Retinal pigment epithelial cell (primary cell): ENCODE measurements at regions not wholly inside any gene's neighbourhood (a gene's known extent, or its start where the extent isn't known, plus 50 kb on each side); places are given as distances from the start of the nearest gene placed in this dataset.
A peak's percentile ranks its signal among the peaks of the same experiment; 100 is the strongest.
"Not testable (repeated sequence)": the region's sequence is repeated elsewhere in the genome, so short reads cannot be mapped to it uniquely, and the experiment has no call there.

Source experiments
- DNase-seq: peaks from one replicate; pipeline ENCODE4 v3.0.0-alpha.2; 2010; ENCODE audit warnings: low read depth
- H3K4me3 ChIP-seq: 2 replicates; pipeline ENCODE4 v1.5.1; 2011; ENCODE audit warnings: mild to moderate bottlenecking, low read length, control low read depth, moderate library complexity
- TF ChIP-seq, protein P1 (sequence below): conservative IDR thresholded peaks from 2 replicates; pipeline ENCODE4 v1.5.1; 2011; ENCODE audit warnings: low read depth, low read length, control low read depth, inconsistent platforms

- TF ChIP-seq, protein P1, sequence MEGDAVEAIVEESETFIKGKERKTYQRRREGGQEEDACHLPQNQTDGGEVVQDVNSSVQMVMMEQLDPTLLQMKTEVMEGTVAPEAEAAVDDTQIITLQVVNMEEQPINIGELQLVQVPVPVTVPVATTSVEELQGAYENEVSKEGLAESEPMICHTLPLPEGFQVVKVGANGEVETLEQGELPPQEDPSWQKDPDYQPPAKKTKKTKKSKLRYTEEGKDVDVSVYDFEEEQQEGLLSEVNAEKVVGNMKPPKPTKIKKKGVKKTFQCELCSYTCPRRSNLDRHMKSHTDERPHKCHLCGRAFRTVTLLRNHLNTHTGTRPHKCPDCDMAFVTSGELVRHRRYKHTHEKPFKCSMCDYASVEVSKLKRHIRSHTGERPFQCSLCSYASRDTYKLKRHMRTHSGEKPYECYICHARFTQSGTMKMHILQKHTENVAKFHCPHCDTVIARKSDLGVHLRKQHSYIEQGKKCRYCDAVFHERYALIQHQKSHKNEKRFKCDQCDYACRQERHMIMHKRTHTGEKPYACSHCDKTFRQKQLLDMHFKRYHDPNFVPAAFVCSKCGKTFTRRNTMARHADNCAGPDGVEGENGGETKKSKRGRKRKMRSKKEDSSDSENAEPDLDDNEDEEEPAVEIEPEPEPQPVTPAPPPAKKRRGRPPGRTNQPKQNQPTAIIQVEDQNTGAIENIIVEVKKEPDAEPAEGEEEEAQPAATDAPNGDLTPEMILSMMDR = no peak
- no peak for DNase-seq
- H3K4me3 ChIP-seq = no peak overlapping the region
Measured at GRCh38 chr2:155980941-155981560, 351.5 kb downstream of the NR4A2 start.

DNA sequence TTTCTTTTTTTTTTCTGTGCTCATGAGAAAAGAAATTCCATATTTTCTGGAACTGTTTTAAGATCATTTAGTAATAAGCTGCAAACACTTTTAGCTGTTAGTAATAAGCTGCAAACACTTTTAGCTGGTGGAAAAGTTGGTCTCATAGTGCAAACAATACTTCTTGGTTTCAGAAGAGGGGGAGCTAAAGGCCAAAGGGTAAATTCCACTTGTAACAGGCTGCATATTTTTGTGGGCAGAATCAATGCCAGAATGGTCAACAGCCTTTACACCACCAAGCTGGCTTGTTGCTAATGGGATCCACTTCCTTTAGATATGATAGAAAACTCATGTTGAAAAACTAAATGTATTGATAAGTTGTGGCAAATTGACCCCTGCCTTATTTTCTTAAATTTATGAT, 356.8 kb downstream of the NR4A2 start:
- TF ChIP-seq, protein P1 = no peak
- DNase-seq = peak; percentile 56
- H3K4me3 ChIP-seq = no peak overlapping the region

DNA sequence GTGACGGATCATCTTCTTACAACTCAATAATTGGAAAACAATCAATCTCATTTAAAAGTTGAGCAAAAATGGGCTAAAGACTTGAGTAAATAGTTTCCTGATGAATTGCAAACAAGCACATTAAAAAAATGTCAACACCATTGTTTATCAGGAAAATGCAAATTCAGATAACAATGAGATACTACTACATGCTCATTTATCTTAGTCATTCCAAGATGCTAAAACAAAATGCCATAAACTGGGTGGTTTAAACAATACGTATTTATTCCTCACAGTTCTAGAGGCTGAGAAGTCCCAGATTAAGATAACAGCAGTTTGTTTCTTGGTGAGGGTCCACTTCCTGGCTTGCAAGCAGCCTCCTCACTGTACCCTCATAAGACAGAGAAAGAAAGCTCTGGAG, 359.6 kb downstream of the NR4A2 start:
- no peak for DNase-seq
- TF ChIP-seq, protein P1 = no peak

DNA sequence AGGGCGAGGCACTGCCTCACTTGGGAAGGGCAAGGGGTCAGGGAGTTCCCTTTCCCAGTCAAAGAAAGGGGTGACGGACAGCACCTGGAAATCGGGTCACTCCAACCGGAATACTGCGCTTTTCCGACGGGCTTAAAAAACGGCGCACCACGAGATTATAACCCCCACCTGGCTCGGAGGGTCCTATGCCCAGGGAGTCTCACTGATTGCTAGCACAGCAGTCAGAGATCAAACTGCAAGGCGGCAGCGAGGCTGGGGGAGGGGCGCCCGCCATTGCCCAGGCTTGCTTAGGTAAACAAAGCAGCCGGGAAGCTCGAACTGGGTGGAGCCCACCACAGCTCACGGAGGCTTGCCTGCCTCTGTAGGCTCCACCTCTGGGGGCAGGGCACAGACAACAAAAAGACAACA, 366.5 kb downstream of the NR4A2 start:
- H3K4me3 ChIP-seq, DNase-seq: not testable (repeated sequence)

More for the DNA sequence above, 359.6 kb downstream of the NR4A2 start:
- H3K4me3 ChIP-seq = no peak overlapping the region

DNA sequence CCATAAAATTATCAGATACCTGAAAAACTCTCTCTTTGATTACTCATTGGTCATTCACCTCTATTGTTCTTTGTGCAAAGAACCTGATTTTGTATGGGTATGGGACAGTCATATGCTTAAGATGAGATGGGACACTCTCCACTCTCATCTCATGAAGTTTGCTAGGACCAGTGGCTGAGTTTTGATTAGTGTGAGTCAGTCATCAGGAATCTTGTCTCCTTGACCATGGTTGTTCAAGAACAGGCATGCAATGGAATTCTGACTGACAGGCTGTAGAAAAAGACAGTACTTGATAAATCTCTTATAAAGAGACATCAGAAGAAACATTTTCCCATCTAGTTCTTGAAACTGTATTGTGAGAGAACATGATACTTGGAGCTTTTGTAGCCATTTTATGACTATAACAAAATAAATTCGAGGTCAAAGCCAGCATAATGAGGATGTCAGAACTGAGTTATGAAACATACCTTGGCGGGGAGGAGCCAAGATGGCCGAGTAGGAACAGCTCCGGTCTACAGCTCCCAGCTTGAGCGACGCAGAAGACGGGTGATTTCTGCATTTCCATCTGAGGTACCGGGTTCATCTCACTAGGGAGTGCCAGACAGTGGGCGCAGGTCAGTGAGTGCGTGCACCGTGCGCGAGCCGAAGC, 367.0 kb downstream of the NR4A2 start:
- TF ChIP-seq, protein P1 = no peak
- no peak overlapping the region for H3K4me3 ChIP-seq
- no peak for DNase-seq

DNA sequence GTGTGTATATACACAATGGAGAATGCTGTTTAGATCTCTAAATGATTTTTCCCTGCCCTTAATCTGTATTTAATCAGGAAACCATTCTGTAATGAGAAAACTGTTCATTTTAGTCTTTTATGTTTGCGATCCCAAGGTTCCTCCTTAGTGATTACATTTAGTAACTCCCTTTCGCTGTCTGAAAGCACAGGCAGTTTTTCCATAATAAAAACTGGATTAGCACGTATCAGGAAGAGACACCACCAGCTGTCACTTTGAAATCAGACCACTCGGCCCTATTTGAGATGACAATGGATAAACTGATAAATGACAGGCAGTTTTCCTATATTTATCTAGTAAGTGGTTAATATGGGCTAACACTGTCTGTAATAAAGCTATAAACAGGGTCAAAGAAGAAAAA, 370.9 kb downstream of the NR4A2 start:
- no peak for DNase-seq
- TF ChIP-seq, protein P1 = no peak
- H3K4me3 ChIP-seq = no peak overlapping the region

DNA sequence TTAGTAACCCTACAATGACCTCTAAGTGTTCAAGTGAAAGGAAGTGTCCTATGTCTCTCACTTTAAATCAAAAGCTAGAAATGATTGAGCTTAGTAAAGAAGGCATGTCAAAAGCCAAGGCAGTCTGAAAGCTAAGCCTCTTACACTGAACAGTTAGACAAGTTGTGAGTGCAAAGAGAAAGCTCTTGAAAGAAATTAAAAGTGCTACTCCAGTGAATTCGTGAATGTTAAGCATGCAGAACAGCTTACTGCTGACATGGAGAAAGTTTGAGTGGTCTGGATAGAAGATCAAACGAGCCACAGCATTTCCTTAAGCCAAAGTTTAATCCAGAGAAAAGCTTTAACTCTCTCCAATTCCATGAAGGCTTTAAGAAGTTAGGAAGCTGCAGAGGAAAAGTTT, 373.7 kb downstream of the NR4A2 start:
- peak; percentile 64 for DNase-seq
- TF ChIP-seq, protein P1 = no peak
- no peak overlapping the region for H3K4me3 ChIP-seq
